Neural cell (in vitro differentiated cells): ENCODE measurements at regions not wholly inside any gene's neighbourhood (a gene's known extent, or its start where the extent isn't known, plus 50 kb on each side); places are given as distances from the start of the nearest gene placed in this dataset.

Source experiments
- H2AFZ ChIP-seq: fragments of 200-600, 300-800 bp; sonication (generic), shearing (Covaris generic); 2 replicates; pipeline ENCODE4 v1.6.0; 2014; ENCODE audit warnings: low read depth, mild to moderate bottlenecking, antibody characterized with exemption, low read length, moderate library complexity
- H3F3A ChIP-seq: fragments of 200-600 bp; shearing (Covaris generic); 2 replicates; pipeline ENCODE4 v1.6.1; 2016; ENCODE audit warnings: mild to moderate bottlenecking, moderate library complexity, mixed read lengths, antibody characterized with exemption, low read length; ENCODE audit not compliant: insufficient read depth, poor library complexity, severe bottlenecking
- H3K27ac ChIP-seq: fragments of 200-600, 300-800 bp; sonication (generic), shearing (Covaris generic); 2 replicates; pipeline ENCODE4 v1.5.1; 2014; ENCODE audit warnings: mild to moderate bottlenecking, low read length, moderate library complexity
- H3K27me3 ChIP-seq: fragments of 300-800, 200-600 bp; sonication (generic), shearing (Covaris generic); 2 replicates; pipeline ENCODE4 v1.6.0; 2014; ENCODE audit warnings: mild to moderate bottlenecking, low read depth, low read length, moderate library complexity; ENCODE audit not compliant: insufficient read depth
- H3K36me3 ChIP-seq: fragments of 300-800, 200-600 bp; sonication (generic), shearing (Covaris generic); 2 replicates; pipeline ENCODE4 v1.5.1; 2014; ENCODE audit warnings: mild to moderate bottlenecking, antibody characterized with exemption, low read length, moderate library complexity; ENCODE audit not compliant: insufficient read depth
- H3K4me2 ChIP-seq: fragments of 300-800, 200-600 bp; sonication (generic), shearing (Covaris generic); 2 replicates; pipeline ENCODE4 v1.6.0; 2014; ENCODE audit warnings: mild to moderate bottlenecking, low read length
- H3K4me3 ChIP-seq: fragments of 300-800, 200-600 bp; sonication (generic), shearing (Covaris generic); 2 replicates; pipeline ENCODE4 v1.5.1; 2014; ENCODE audit warnings: mild to moderate bottlenecking, low read length, moderate library complexity
- H3K79me2 ChIP-seq: fragments of 200-600 bp; shearing (Covaris generic); replicated peaks from 2 replicates; pipeline ENCODE4 v1.6.0; 2014; ENCODE audit warnings: mild to moderate bottlenecking, low read length, moderate library complexity; ENCODE audit not compliant: insufficient read depth
- H3K9ac ChIP-seq: fragments of 300-800, 200-600 bp; sonication (generic), shearing (Covaris generic); 2 replicates; pipeline ENCODE4 v1.6.1; 2016; ENCODE audit warnings: mild to moderate bottlenecking, low read length, mixed read lengths
- H3K9me2 ChIP-seq: fragments of 200-600 bp; shearing (Covaris generic); 2 replicates; pipeline ENCODE4 v1.6.1; 2016; ENCODE audit warnings: mild to moderate bottlenecking, low read length, mixed read lengths; ENCODE audit not compliant: insufficient read depth
- H3K9me3 ChIP-seq: fragments of 200-600, 300-800 bp; sonication (generic), shearing (Covaris generic); 2 replicates; pipeline ENCODE4 v1.6.1; 2016; ENCODE audit warnings: mild to moderate bottlenecking, mixed run types, low read length, moderate library complexity, mixed read lengths
- H4K20me1 ChIP-seq: fragments of 200-600 bp; shearing (Covaris generic); 2 replicates; pipeline ENCODE4 v1.6.1; 2016; ENCODE audit warnings: mild to moderate bottlenecking, mixed run types; ENCODE audit not compliant: insufficient read depth
- EP300 ChIP-seq: fragments of 450-650 bp; conservative IDR thresholded peaks from 2 replicates; pipeline ENCODE4 v1.6.1; 2014; ENCODE audit warnings: antibody characterized with exemption, mild to moderate bottlenecking, moderate library complexity; ENCODE audit not compliant: poor library complexity, severe bottlenecking
- EZH2 ChIP-seq: fragments of 200-600, 300-800 bp; shearing (Covaris generic), sonication (generic); IDR thresholded peaks from 2 replicates; pipeline ENCODE4 v1.6.1; 2014; ENCODE audit warnings: antibody characterized with exemption, low read length, borderline replicate concordance, mild to moderate bottlenecking; ENCODE audit not compliant: insufficient read depth, poor library complexity, severe bottlenecking
- MXI1 ChIP-seq: fragments of 450-650 bp; conservative IDR thresholded peaks from 2 replicates; pipeline ENCODE4 v1.6.1; 2014; ENCODE audit warnings: antibody characterized with exemption, mild to moderate bottlenecking; ENCODE audit not compliant: poor library complexity, severe bottlenecking
- POLR2AphosphoS5 ChIP-seq: IDR thresholded peaks from 2 replicates; pipeline ENCODE4 v1.6.1; 2012
- RAD21 ChIP-seq: fragments of 450-650 bp; conservative IDR thresholded peaks from 2 replicates; pipeline ENCODE4 v1.6.1; 2014; ENCODE audit warnings: antibody characterized with exemption, mild to moderate bottlenecking, moderate library complexity
- REST ChIP-seq: IDR thresholded peaks from 2 replicates; pipeline ENCODE4 v1.6.1; 2012; ENCODE audit warnings: borderline replicate concordance
- SMC3 ChIP-seq: fragments of 450-650 bp; conservative IDR thresholded peaks from 2 replicates; pipeline ENCODE4 v1.6.1; 2014; ENCODE audit warnings: antibody characterized with exemption, mild to moderate bottlenecking, moderate library complexity; ENCODE audit not compliant: poor library complexity
- TAF1 ChIP-seq: IDR thresholded peaks from 2 replicates; pipeline ENCODE4 v1.6.1; 2012; ENCODE audit warnings: low read depth
- TF ChIP-seq, protein P1 (sequence below): fragments of 450-650 bp; IDR thresholded peaks from 2 replicates; pipeline ENCODE4 v1.5.1; 2014; ENCODE audit warnings: antibody characterized with exemption, mild to moderate bottlenecking, moderate library complexity; ENCODE audit not compliant: poor library complexity, severe bottlenecking

GRCh38 chr4:33161202-33161601 is 2441.0 kb downstream of the PCDH7 start:
- H3K4me2 ChIP-seq, result no peak overlapping the region
- no peak overlapping the region for H3K27ac ChIP-seq
- no peak overlapping the region for H2AFZ ChIP-seq
- H3F3A ChIP-seq, result no peaks in the 10 kb centered on the region
- no peak overlapping the region for H3K4me3 ChIP-seq
- H3K79me2 ChIP-seq, result no peaks in the 10 kb centered on the region
- no peaks in the 10 kb centered on the region for H3K27me3 ChIP-seq
- no peak overlapping the region for H3K9ac ChIP-seq
- no peaks in the 10 kb centered on the region for H4K20me1 ChIP-seq
- no peaks in the 10 kb centered on the region for H3K36me3 ChIP-seq
- TF ChIP-seq POLR2AphosphoS5 (no peak), EZH2 (no peak), MXI1 (no peak), TAF1 (no peak), RAD21 (no peak), EP300 (no peak), SMC3 (no peak), REST (no peak)
- TF ChIP-seq, protein P1, sequence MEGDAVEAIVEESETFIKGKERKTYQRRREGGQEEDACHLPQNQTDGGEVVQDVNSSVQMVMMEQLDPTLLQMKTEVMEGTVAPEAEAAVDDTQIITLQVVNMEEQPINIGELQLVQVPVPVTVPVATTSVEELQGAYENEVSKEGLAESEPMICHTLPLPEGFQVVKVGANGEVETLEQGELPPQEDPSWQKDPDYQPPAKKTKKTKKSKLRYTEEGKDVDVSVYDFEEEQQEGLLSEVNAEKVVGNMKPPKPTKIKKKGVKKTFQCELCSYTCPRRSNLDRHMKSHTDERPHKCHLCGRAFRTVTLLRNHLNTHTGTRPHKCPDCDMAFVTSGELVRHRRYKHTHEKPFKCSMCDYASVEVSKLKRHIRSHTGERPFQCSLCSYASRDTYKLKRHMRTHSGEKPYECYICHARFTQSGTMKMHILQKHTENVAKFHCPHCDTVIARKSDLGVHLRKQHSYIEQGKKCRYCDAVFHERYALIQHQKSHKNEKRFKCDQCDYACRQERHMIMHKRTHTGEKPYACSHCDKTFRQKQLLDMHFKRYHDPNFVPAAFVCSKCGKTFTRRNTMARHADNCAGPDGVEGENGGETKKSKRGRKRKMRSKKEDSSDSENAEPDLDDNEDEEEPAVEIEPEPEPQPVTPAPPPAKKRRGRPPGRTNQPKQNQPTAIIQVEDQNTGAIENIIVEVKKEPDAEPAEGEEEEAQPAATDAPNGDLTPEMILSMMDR, result no peak
- no peaks in the 10 kb centered on the region for H3K9me3 ChIP-seq
- H3K9me2 ChIP-seq, result no peaks in the 10 kb centered on the region

DNA sequence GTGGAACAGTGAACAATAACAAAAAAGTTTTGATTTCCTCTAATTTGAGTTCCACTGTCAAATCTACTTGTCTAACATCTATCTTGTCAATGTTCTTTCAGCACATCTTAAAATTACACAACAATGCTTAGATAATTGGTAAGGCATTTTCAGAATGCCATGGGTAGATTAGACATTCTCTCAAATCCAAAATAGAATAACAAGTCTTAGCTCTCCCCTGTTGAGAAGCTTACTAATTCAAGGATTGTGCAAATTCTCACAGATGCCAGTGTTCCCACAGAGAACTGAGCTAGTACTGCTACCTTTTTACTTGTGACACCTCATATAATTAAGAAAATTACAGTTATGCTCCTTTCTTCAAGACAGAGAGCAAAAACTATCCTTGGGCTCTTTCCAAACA is 2442.0 kb downstream of the PCDH7 start:
- Histone ChIP-seq H3K79me2 (no peaks in the 10 kb centered on the region), H3K9ac (no peak overlapping the region), H3K4me2 (no peak overlapping the region), H3F3A (no peaks in the 10 kb centered on the region), H2AFZ (no peak overlapping the region), H3K27ac (no peak overlapping the region), H3K36me3 (no peaks in the 10 kb centered on the region), H3K9me2 (no peaks in the 10 kb centered on the region), H3K4me3 (no peak overlapping the region), H3K27me3 (no peaks in the 10 kb centered on the region), H3K9me3 (no peaks in the 10 kb centered on the region), H4K20me1 (no peaks in the 10 kb centered on the region)
- TF ChIP-seq, protein P1, result no peak
- no peak for TF ChIP-seq EP300
- TF ChIP-seq POLR2AphosphoS5, result no peak
- no peak for TF ChIP-seq MXI1
- TF ChIP-seq REST, result no peak
- no peak for TF ChIP-seq TAF1
- TF ChIP-seq SMC3, result no peak
- TF ChIP-seq EZH2, result no peak
